GM12878 (cell line): ENCODE measurements at regions not wholly inside any gene's neighbourhood (a gene's known extent, or its start where the extent isn't known, plus 50 kb on each side); places are given as distances from the start of the nearest gene placed in this dataset.

Experiments
- ATAC-seq: fragments of 200-7000 bp; cut with Tn5 transposase; 3 replicates; pipeline ENCODE4 v1.9.1; 2020; ENCODE audit warnings: mild to moderate bottlenecking, moderate library complexity
- BruUV-seq: library from RNA; stranded (reverse); fragments of 400-500 nt; replicated peaks from 2 replicates; lab custom pipeline; 2021; lab: Mats Ljungman, UMichigan
- CTCF ChIA-PET: fragments of 300-600 bp; sonication (Branson Sonifier 250); formaldehyde crosslinking; extraction: SDS; loops from one replicate; lab custom pipeline; 2021; ENCODE audit warnings: inconsistent platforms; lab: Yijun Ruan, JAX
- POLR2A ChIA-PET: fragments of 350-600 bp; formaldehyde crosslinking; extraction: SDS; loops from one replicate; lab custom pipeline; 2021; ENCODE audit warnings: inconsistent platforms; lab: Charles Lee
- RAD21 ChIA-PET: fragments of 300-600 bp; sonication (Branson Sonifier 250); formaldehyde crosslinking; loops from one replicate; lab custom pipeline; 2023; ENCODE audit warnings: antibody characterized with exemption; ENCODE audit not compliant: unreplicated experiment; lab: Charles Lee
- SMC1A ChIA-PET: fragments of 300-600 bp; sonication (Branson Sonifier 250); formaldehyde crosslinking; loops from one replicate; lab custom pipeline; 2023; ENCODE audit not compliant: unreplicated experiment, uncharacterized antibody; lab: Charles Lee
- DNase-seq: peaks from one replicate; pipeline ENCODE4 v3.0.0-alpha.2; 2011; ENCODE audit warnings: low read depth, low spot score
- FAIRE-seq: peaks from 3 replicates; lab custom pipeline; 2011; peaks lifted over from hg19 to GRCh38; lab: Jason Lieb, UNC
- H2AFZ ChIP-seq: 2 replicates; pipeline ENCODE4 v1.6.0; 2011; ENCODE audit warnings: low read depth, low read length, control low read depth; ENCODE audit not compliant: control insufficient read depth
- H3K27ac ChIP-seq: 2 replicates; pipeline ENCODE4 v1.5.1; 2011; ENCODE audit warnings: control low read depth; ENCODE audit not compliant: control insufficient read depth, insufficient read depth
- H3K27me3 ChIP-seq, 2 experiments: replicated peaks in 1 of 2; 2 replicates each; pipeline versions ENCODE4 v1.6.0 to v1.6.1; 2011; ENCODE audit warnings: low read length in 1 of 2; ENCODE audit not compliant: control insufficient read depth in 2 of 2, insufficient read depth in 2 of 2
- H3K36me3 ChIP-seq, 2 experiments: 2 replicates each; pipeline ENCODE4 v1.5.1; 2011; ENCODE audit warnings: low read length in 1 of 2; ENCODE audit not compliant: control insufficient read depth in 2 of 2, insufficient read depth in 2 of 2
- H3K4me1 ChIP-seq: 2 replicates; pipeline ENCODE4 v1.6.1; 2011; ENCODE audit warnings: mild to moderate bottlenecking, low read length, moderate library complexity, mixed read lengths; ENCODE audit not compliant: control insufficient read depth, insufficient read depth
- H3K4me2 ChIP-seq: 2 replicates; pipeline ENCODE4 v1.6.0; 2011; ENCODE audit warnings: control low read depth; ENCODE audit not compliant: control insufficient read depth, insufficient read depth
- H3K4me3 ChIP-seq: fragments of 200-600 bp; sonication (generic); 2 replicates; pipeline ENCODE4 v1.5.1; 2016
- H3K79me2 ChIP-seq: 2 replicates; pipeline ENCODE4 v1.6.0; 2011; ENCODE audit warnings: low read length; ENCODE audit not compliant: control insufficient read depth, insufficient read depth
- H3K9ac ChIP-seq: 2 replicates; pipeline ENCODE4 v1.8.0; 2011; ENCODE audit warnings: low read length, control low read depth, mixed read lengths; ENCODE audit not compliant: control insufficient read depth, insufficient read depth
- H3K9me3 ChIP-seq: replicated peaks from 3 replicates; pipeline ENCODE4 v1.5.1; 2011; ENCODE audit warnings: mild to moderate bottlenecking, low read length; ENCODE audit not compliant: control insufficient read depth, insufficient read depth
- H4K20me1 ChIP-seq: 2 replicates; pipeline ENCODE4 v1.6.0; 2011; ENCODE audit not compliant: control insufficient read depth, insufficient read depth
- BCLAF1 ChIP-seq: fragments of 450-650 bp; IDR thresholded peaks from 2 replicates; pipeline ENCODE4 v1.6.1; 2017; ENCODE audit warnings: antibody characterized with exemption, mild to moderate bottlenecking, moderate library complexity
- CBFB ChIP-seq: IDR thresholded peaks from 2 replicates; pipeline ENCODE4 v1.6.1; 2016; ENCODE audit warnings: antibody characterized with exemption, low read depth
- CBX5 ChIP-seq: sonication (generic); IDR thresholded peaks from 2 replicates; pipeline ENCODE4 v1.6.1; 2016; ENCODE audit warnings: low read depth, moderate library complexity, mild to moderate bottlenecking, inconsistent platforms
- CUX1 ChIP-seq: IDR thresholded peaks from 2 replicates; pipeline ENCODE4 v1.6.1; 2012; ENCODE audit warnings: improper control_type of control experiment, low read depth, low read length; ENCODE audit not compliant: insufficient replicate concordance
- MYB ChIP-seq: fragments of 150-350 bp; IDR thresholded peaks from 2 replicates; pipeline ENCODE4 v1.6.1; 2014; ENCODE audit warnings: mild to moderate bottlenecking, low read depth, low read length, borderline replicate concordance
- ZNF207 ChIP-seq: fragments of 450-650 bp; IDR thresholded peaks from 2 replicates; pipeline ENCODE4 v1.6.1; 2014; ENCODE audit warnings: antibody characterized with exemption, mild to moderate bottlenecking, borderline replicate concordance
- ZNF592 ChIP-seq: fragments of 450-650 bp; IDR thresholded peaks from 2 replicates; pipeline ENCODE4 v1.6.1; 2017; ENCODE audit warnings: mild to moderate bottlenecking, moderate library complexity
- WGBS: methylation state at CpG from one replicate; pipeline ENCODE4 v1.1.6; 2016; ENCODE audit warnings: low lambda C conversion rate; ENCODE audit not compliant: insufficient replicate concordance, insufficient coverage; ENCODE audit errors: missing lambda C conversion rate; 5-methylcytosine and 5-hydroxymethylcytosine counted together
- in situ Hi-C: fragments of 300-500 bp; cut with MboI; formaldehyde crosslinking; loops from 9 replicates; pipeline ENCODE4 v1.14.3; 2018; ENCODE audit warnings: mixed read lengths
- intact Hi-C: fragments of 100-400 bp; cut with micrococcal nuclease; formaldehyde crosslinking; loops from one replicate; pipeline ENCODE4 v1.14.2; 2022; ENCODE audit not compliant: unreplicated experiment

- intact Hi-C loops: no loop called here
- TF ChIP-seq BCLAF1 (no peak), CBX5 (no peak), ZNF207 (no peak), ZNF592 (no peak), MYB (no peak), CUX1 (no peak), CBFB (no peak)
Observed at GRCh38 chr19:30712431-30713337, 340.5 kb downstream of the ZNF536 start.

More at GRCh38 chr19:30712431-30713337, 340.5 kb downstream of the ZNF536 start:
- no peak overlapping the region for H3K9ac ChIP-seq
- H3K4me1 ChIP-seq: no peaks in the 10 kb centered on the region
- ATAC-seq (no peak), DNase-seq (no peak), FAIRE-seq (no peak)
- ChIA-PET RAD21 (no interaction called here), POLR2A (no interaction called here), CTCF (no interaction called here), SMC1A (no interaction called here)
- WGBS: 24% methylated on average over 7 of the region's 7 CpGs
- H4K20me1 ChIP-seq: no peaks in the 10 kb centered on the region
- H3K9me3 ChIP-seq: no peaks in the 10 kb centered on the region
- no peaks in the 10 kb centered on the region for H3K27me3 ChIP-seq
- no peaks in the 10 kb centered on the region for H3K79me2 ChIP-seq
- in situ Hi-C loops: no loop called here
- H3K27ac ChIP-seq: no peak overlapping the region
- BruUV-seq: no TSS peak
- H2AFZ ChIP-seq: no peak overlapping the region
- no peak overlapping the region for H3K4me2 ChIP-seq
- no peak overlapping the region for H3K4me3 ChIP-seq
- no peaks in the 10 kb centered on the region for H3K36me3 ChIP-seq
